ENCODE measurements at regions not wholly inside any gene's neighbourhood (a gene's known extent, or its start where the extent isn't known, plus 50 kb on each side); places are given as distances from the start of the nearest gene placed in this dataset.
"Not testable (repeated sequence)": the region's sequence is repeated elsewhere in the genome, so short reads cannot be mapped to it uniquely, and the experiment has no call there.

DNA sequence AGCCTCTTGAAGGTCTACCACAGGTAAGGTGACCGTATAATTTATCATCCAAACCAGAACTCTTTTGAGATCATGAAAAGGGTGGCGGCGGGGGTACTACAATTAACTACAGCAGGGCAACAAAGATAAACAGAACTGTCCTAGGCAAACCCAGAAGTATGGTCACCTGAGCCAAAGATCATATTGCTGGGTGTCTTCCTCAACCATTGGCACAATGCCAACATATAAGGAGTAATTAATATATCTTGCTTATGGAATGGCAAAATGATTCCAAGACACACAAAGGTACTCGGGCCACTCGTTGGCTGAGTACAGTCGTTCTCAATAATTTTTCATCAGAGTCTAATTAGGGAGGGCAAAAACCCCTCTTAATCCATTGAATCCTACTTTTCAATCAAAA, 273.3 kb downstream of the QDPR start:
- Histone ChIP-seq H3K27me3 (ENCODE audit: insufficient read depth, low read length) (no peaks in the 10 kb centered on the region), H3K27ac (ENCODE audit: low read depth, low read length) (no peak overlapping the region), H3K9ac (ENCODE audit: low read depth, low read length) (no peak overlapping the region), H3K4me3 (ENCODE audit: low read length) (no peak overlapping the region), H3K36me3 (ENCODE audit: insufficient read depth, low read length) (no peaks in the 10 kb centered on the region), H3K4me1 (ENCODE audit: insufficient read depth, low read length) (peaks cover 6% of the 10 kb centered on the region; the same call in 1 of the 2 replicates), H3K9me3 (ENCODE audit: insufficient read depth, low read depth, low read length) (no peaks in the 10 kb centered on the region)
- 98% methylated on average over 6 of the region's 6 CpGs for WGBS

DNA sequence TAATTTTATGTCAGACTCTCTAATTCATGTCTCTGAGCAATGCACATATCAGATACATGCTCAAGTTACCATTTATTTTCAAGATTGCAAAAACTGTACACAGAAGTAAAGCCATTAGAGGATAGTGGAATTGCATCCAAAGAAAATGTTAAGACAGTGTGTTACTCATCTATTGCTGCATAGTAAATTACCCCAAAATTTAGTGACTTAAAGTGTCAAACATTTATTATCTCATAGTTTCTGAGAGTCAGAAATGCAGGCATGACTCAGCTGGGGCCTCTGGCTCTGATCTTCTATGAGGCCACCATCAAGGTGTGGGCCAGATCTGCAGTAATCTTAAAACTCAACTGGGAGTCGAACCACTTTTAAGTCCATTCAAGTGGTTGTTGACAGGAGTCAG, 275.2 kb downstream of the QDPR start:
- H3K36me3 ChIP-seq (ENCODE audit: insufficient read depth, low read length): no peaks in the 10 kb centered on the region
- H3K4me1 ChIP-seq (ENCODE audit: insufficient read depth, low read length): peaks cover 3% of the 10 kb centered on the region; the same call in 1 of the 2 replicates
- WGBS: 92% methylated on average over 1 of the region's 1 CpG
- no peak overlapping the region for H3K4me3 ChIP-seq (ENCODE audit: low read length)
- H3K27ac ChIP-seq (ENCODE audit: low read depth, low read length): no peak overlapping the region
- no peak overlapping the region for H3K9ac ChIP-seq (ENCODE audit: low read depth, low read length)
- H3K9me3 ChIP-seq (ENCODE audit: insufficient read depth, low read depth, low read length): no peaks in the 10 kb centered on the region
- H3K27me3 ChIP-seq (ENCODE audit: insufficient read depth, low read length): no peaks in the 10 kb centered on the region

DNA sequence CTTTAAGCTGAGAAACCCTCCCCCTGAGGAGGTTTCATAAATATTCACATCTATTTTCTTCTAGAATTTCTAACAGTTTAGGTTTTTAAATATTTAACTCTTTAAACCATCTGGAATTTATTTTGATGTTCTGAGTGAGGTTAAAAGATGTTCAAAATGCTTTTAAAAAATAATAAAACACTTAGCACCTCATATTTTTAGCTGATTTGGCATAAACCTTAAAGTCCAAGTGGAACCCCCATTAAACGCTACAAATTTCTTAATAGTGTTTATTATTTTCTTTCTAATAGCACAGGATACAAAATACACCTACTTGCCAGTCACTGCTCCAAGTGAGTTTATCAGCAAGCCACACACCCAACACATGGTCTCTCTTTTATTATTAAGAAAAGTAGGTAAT, 277.2 kb downstream of the QDPR start:
- H3K4me3 ChIP-seq (ENCODE audit: low read length): no peak overlapping the region
- H3K4me1 ChIP-seq (ENCODE audit: insufficient read depth, low read length): no peaks in the 10 kb centered on the region
- H3K9ac ChIP-seq (ENCODE audit: low read depth, low read length): no peak overlapping the region
- no peaks in the 10 kb centered on the region for H3K9me3 ChIP-seq (ENCODE audit: insufficient read depth, low read depth, low read length)
- no peaks in the 10 kb centered on the region for H3K27me3 ChIP-seq (ENCODE audit: insufficient read depth, low read length)
- WGBS: no CpG with 5 or more reads among the region's 1 CpG
- H3K36me3 ChIP-seq (ENCODE audit: insufficient read depth, low read length): no peaks in the 10 kb centered on the region
- H3K27ac ChIP-seq (ENCODE audit: low read depth, low read length): no peak overlapping the region

DNA sequence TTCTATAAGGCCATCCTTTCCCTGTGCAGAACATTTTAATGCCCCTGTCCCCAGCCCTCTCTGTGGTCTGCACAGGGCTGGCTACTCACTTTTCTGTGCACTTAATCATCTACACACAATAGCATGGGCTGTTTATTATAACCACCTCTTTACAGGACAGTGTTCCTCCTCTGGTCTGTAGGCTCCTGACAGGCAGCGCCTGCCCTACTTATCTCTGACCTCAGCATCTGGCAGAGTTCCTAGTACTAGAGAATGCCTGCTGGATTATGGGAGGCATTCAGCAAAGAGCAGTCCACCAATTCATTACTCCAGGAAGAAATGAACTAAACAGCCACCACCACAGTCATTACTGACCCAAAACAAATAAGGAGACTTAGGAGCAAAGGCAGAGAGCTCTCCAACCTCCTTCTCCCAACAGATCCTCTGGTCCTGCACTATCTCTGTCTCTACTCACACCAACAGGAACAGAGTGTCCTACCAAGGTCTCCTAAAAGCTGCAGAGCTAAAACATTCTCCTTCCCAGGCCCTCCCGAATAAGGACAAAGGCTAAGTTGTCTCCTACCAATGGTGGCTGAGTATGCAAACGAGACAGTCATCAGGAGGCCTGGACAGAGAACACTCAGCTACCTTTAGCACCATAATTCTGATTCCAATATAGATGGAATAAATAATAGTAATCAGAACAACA, 279.2 kb downstream of the QDPR start:
- H3K36me3 ChIP-seq (ENCODE audit: insufficient read depth, low read length): no peaks in the 10 kb centered on the region
- no peaks in the 10 kb centered on the region for H3K9me3 ChIP-seq (ENCODE audit: insufficient read depth, low read depth, low read length)
- H3K27ac ChIP-seq (ENCODE audit: low read depth, low read length): no peak overlapping the region
- no peaks in the 10 kb centered on the region for H3K4me1 ChIP-seq (ENCODE audit: insufficient read depth, low read length)
- no peaks in the 10 kb centered on the region for H3K27me3 ChIP-seq (ENCODE audit: insufficient read depth, low read length)
- H3K9ac ChIP-seq (ENCODE audit: low read depth, low read length): no peak overlapping the region
- WGBS: 87% methylated on average over 3 of the region's 3 CpGs
- no peak overlapping the region for H3K4me3 ChIP-seq (ENCODE audit: low read length)

DNA sequence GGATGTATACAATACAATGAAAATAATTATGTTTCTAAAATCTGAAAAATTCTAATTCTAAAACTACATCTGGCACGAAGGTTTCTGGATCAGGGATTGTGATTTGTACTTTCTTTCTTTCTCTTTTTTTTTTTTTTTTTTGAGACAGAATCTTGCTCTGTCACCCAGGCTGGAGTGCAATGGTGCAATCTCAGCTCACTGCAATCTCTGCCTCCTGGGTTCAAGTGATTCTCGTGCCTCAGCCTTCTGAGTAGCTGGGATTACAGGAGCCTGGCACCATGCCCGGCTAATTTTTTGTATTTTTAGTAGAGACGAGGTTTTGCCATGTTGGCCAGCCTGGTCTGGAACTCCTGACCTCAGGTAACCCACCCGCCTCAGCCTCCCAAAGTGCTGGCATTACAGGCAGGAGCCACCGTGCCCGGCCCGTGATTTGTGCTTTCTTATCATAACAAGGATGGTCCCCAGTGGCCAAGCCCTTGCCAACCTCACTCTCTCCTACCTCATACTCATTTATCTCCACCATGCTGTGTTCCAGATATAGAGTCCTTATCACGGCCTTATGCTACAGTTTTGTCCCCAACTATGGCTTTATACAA, 279.9 kb downstream of the QDPR start:
- H3K27me3 ChIP-seq (ENCODE audit: insufficient read depth, low read length); H3K27ac ChIP-seq (ENCODE audit: low read depth, low read length); H3K4me3 ChIP-seq (ENCODE audit: low read length); H3K9me3 ChIP-seq (ENCODE audit: insufficient read depth, low read depth, low read length); H3K9ac ChIP-seq (ENCODE audit: low read depth, low read length); H3K36me3 ChIP-seq (ENCODE audit: insufficient read depth, low read length); H3K4me1 ChIP-seq (ENCODE audit: insufficient read depth, low read length): not testable (repeated sequence)
- 92% methylated on average over 8 of the region's 9 CpGs for WGBS

DNA sequence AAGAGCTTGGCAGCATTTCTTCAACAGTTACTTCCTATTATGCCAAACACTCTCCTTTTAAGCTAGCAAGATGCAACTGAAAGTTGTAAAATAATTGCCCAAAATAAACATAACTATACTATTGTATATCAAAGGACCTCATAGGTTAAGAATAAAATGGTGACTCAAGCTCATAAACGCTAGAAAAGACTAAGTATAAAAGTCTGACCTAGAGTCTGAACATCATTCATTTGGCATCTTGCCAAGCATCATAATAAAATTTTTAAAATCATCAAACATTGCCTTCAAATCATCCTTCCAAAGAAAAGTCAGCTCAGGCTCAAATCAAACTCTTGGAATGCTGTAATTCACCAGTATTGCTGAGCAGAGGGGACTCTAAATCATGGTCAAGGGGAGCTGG, 281.2 kb downstream of the QDPR start:
- H3K9me3 ChIP-seq (ENCODE audit: insufficient read depth, low read depth, low read length): no peaks in the 10 kb centered on the region
- 100% methylated on average over 1 of the region's 1 CpG for WGBS
- no peaks in the 10 kb centered on the region for H3K36me3 ChIP-seq (ENCODE audit: insufficient read depth, low read length)
- H3K27me3 ChIP-seq (ENCODE audit: insufficient read depth, low read length): no peaks in the 10 kb centered on the region
- no peaks in the 10 kb centered on the region for H3K4me1 ChIP-seq (ENCODE audit: insufficient read depth, low read length)
- no peak overlapping the region for H3K4me3 ChIP-seq (ENCODE audit: low read length)
- no peak overlapping the region for H3K27ac ChIP-seq (ENCODE audit: low read depth, low read length)
- no peak overlapping the region for H3K9ac ChIP-seq (ENCODE audit: low read depth, low read length)

DNA sequence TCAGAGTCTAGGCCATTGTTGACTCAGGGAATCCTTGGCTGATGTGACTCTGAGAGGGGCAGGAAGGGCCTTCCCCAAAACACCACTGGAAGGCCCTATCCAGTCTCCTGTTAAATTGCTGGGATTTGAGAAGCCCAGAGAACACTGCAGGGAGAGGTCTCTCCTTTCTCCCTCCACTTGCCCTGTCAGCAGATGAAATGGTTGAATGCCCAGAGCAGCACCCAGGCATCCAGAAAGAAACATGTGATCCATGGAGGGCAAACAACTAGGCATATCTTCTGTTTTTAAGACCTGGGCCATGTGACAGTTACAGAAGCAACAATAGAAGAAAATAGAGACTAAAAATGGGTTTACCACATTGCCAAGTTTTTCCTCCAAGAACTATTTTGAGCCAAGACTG, 291.1 kb downstream of the QDPR start:
- Histone ChIP-seq H3K36me3 (ENCODE audit: insufficient read depth, low read length) (no peaks in the 10 kb centered on the region), H3K27ac (ENCODE audit: low read depth, low read length) (no peak overlapping the region), H3K4me1 (ENCODE audit: insufficient read depth, low read length) (no peaks in the 10 kb centered on the region), H3K9ac (ENCODE audit: low read depth, low read length) (no peak overlapping the region), H3K9me3 (ENCODE audit: insufficient read depth, low read depth, low read length) (no peaks in the 10 kb centered on the region), H3K27me3 (ENCODE audit: insufficient read depth, low read length) (no peaks in the 10 kb centered on the region), H3K4me3 (ENCODE audit: low read length) (no peak overlapping the region)

DNA sequence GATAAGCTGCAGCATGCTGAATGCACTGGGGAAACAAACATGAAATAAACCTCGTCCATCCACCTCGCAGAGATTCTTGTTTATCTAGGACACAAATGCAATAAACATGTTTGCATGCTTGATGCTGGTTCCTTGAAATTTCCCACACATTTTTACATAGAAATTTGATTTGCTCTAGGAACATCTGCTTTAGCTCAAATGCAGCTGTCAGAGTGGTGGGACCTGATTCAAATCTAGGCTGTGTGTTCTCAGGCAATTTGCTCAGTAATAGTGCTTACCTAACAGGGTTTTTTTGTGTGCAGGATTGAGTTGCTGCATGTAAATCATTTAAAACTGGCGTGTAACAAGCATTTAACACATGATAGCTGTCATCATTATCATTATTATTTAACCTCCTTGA, 293.1 kb downstream of the QDPR start:
- Histone ChIP-seq H3K36me3 (ENCODE audit: insufficient read depth, low read length) (no peaks in the 10 kb centered on the region), H3K27ac (ENCODE audit: low read depth, low read length) (no peak overlapping the region), H3K4me1 (ENCODE audit: insufficient read depth, low read length) (no peaks in the 10 kb centered on the region), H3K9ac (ENCODE audit: low read depth, low read length) (no peak overlapping the region), H3K9me3 (ENCODE audit: insufficient read depth, low read depth, low read length) (peaks cover 18% of the 10 kb centered on the region), H3K27me3 (ENCODE audit: insufficient read depth, low read length) (no peaks in the 10 kb centered on the region), H3K4me3 (ENCODE audit: low read length) (no peak overlapping the region)
- WGBS: 94% methylated on average over 3 of the region's 3 CpGs

DNA sequence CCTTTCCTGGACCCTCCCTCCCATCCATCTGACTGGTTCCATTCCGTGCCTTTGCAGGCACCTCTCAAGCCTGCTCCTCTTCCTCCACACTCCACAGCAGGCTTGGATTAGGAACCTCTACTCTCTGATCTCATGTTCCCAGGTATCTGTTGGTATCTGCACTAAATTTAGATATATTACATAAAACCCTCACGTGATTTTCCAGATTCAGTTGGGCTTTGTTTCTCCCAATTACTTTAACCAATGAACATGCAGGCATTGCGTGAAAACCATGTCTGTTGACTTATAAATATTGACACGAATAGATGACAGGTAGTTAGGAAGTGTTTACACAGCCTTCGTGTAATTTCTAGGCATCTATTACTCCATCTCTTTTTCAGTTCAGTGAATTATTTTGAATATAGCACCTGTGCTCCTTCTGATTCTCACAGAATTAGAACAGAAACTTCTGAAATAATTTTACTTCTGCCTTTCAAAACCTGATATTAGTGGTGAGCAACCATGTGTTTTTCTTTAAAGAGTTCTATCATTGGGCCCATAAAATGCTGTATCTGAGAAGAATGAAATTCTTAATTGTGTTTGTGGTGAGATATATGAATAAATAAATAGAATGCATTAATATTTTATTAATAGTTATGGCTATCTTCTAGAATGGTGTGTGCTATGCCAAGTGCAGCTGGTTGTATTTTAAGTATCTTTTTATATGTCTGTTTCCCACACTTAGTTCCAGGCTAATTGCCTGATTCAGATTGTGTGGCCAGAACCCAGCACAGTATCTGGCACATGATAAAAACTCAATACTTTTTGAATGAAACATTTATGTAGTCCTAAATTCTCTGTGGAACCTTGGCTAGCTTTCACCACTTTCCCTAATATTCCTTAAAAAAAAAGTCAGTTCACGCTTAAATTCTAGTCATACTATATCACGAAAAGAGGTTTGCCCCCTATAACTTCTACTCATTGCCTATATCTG, 304.8 kb downstream of the QDPR start:
- 96% methylated on average over 7 of the region's 7 CpGs for WGBS
- H3K36me3 ChIP-seq (ENCODE audit: insufficient read depth, low read length): no peaks in the 10 kb centered on the region
- H3K27ac ChIP-seq (ENCODE audit: low read depth, low read length): no peak overlapping the region
- no peaks in the 10 kb centered on the region for H3K27me3 ChIP-seq (ENCODE audit: insufficient read depth, low read length)
- H3K9ac ChIP-seq (ENCODE audit: low read depth, low read length): no peak overlapping the region
- H3K9me3 ChIP-seq (ENCODE audit: insufficient read depth, low read depth, low read length): no peaks in the 10 kb centered on the region
- H3K4me3 ChIP-seq (ENCODE audit: low read length): no peak overlapping the region
- H3K4me1 ChIP-seq (ENCODE audit: insufficient read depth, low read length): no peaks in the 10 kb centered on the region

DNA sequence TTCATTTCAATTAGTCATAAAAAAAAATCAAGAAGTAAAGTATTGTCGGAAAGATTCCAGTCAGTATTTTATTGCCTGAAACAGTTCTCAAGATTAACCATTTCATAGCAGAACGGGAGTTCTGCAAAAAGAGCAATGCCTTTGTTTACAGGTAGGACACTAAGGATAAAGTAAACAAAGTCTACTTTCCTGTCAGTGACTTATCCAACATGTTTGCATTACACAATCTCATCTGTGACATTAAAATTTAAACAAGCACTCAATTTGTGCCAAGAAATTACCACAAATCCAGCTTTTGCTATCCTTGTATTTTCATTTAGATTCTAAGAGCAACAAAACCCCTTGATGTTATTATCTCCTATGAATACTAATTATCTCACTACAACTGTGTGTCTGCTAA, 306.5 kb upstream of the LDB2 start:
- H3K27ac ChIP-seq (ENCODE audit: low read depth, low read length): no peak overlapping the region
- H3K36me3 ChIP-seq (ENCODE audit: insufficient read depth, low read length): no peaks in the 10 kb centered on the region
- no peak overlapping the region for H3K9ac ChIP-seq (ENCODE audit: low read depth, low read length)
- H3K9me3 ChIP-seq (ENCODE audit: insufficient read depth, low read depth, low read length): no peaks in the 10 kb centered on the region
- 91% methylated on average over 2 of the region's 2 CpGs for WGBS
- H3K4me3 ChIP-seq (ENCODE audit: low read length): no peak overlapping the region
- no peaks in the 10 kb centered on the region for H3K27me3 ChIP-seq (ENCODE audit: insufficient read depth, low read length)
- no peaks in the 10 kb centered on the region for H3K4me1 ChIP-seq (ENCODE audit: insufficient read depth, low read length)

DNA sequence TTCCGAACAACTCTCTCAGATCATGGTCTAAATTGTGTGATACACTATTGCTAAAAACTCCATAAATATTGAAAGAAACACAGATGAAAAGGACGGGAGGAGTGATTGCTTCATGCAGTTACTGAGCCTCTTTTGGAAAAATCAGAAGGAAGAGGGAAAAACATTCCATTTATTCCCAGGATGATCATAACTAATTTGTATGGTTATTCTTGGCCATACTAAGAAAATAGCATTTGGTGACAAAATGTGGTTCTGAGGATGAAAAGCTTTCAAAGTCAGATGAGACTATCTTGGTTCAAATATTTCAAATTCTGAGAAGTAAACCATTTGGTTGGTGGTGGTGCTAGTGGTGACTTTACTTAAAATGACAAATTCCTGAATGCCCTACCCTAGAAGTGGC, 305.4 kb upstream of the LDB2 start:
- H3K4me1 ChIP-seq (ENCODE audit: insufficient read depth, low read length): no peaks in the 10 kb centered on the region
- no peaks in the 10 kb centered on the region for H3K27me3 ChIP-seq (ENCODE audit: insufficient read depth, low read length)
- H3K9ac ChIP-seq (ENCODE audit: low read depth, low read length): no peak overlapping the region
- 100% methylated on average over 2 of the region's 2 CpGs for WGBS
- H3K36me3 ChIP-seq (ENCODE audit: insufficient read depth, low read length): no peaks in the 10 kb centered on the region
- H3K4me3 ChIP-seq (ENCODE audit: low read length): no peak overlapping the region
- H3K9me3 ChIP-seq (ENCODE audit: insufficient read depth, low read depth, low read length): no peaks in the 10 kb centered on the region
- no peak overlapping the region for H3K27ac ChIP-seq (ENCODE audit: low read depth, low read length)
